NCI-H82 treated with DMSO at 0.1 percent for 48 hours (cell line): ENCODE measurements at regions not wholly inside any gene's neighbourhood (a gene's known extent, or its start where the extent isn't known, plus 50 kb on each side); places are given as distances from the start of the nearest gene placed in this dataset.

Experiments
- DNase-seq: peaks from one replicate; lab custom pipeline; 2025; ENCODE audit not compliant: unreplicated experiment; lab: John Stamatoyannopoulos, UW

DNA sequence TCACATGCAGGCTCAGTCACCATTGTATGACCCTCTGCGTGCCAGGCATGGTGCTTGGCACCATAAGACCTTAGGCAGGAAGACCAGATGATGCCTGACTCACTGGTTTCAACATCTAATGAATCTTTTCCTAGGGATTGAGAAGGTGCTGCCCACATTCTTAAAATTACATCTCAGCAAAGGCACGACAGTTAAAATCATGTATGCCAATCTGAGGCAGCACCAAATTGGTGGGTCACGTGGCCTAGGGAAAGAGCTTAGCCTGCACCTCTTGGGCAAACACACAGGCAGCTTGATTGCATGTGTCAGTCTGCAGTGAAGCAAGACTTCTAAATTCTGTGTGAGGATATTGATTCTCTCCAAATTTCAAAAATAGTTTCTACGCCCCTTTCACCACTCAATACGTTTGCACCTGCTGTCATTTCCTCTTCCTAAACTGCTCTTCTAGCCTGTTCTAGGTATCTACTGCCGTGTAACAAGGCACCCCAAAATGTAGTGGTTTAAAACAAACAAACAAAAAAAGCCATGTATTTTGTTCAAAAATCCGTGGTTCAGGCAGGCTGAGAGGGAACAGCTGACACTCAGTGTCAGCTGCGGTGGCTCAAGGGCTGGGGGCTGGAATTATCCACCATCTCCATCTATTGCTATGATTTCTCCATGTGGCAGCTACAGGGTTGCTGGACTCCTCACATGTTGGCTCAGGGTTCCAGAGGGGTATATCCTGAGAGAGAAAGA is 160.2 kb upstream of the FGGY start:
- no peak for DNase-seq

DNA sequence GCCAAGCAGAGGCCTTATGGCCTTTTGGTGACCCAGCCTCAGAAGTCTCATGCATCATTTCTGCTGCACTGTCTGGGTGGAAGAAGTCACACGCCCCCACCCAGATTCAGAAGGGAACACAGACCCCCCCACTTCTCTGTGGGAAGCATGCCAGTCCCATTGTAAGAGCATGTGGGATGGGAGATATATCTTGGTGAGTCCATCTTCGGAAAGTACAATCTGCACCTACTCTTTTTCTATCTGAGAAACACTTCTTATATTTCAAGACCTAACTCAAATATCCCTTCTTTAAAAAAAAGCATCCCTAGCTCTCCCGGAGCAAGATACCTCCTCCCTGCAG is 159.6 kb upstream of the FGGY start:
- no peak for DNase-seq

DNA sequence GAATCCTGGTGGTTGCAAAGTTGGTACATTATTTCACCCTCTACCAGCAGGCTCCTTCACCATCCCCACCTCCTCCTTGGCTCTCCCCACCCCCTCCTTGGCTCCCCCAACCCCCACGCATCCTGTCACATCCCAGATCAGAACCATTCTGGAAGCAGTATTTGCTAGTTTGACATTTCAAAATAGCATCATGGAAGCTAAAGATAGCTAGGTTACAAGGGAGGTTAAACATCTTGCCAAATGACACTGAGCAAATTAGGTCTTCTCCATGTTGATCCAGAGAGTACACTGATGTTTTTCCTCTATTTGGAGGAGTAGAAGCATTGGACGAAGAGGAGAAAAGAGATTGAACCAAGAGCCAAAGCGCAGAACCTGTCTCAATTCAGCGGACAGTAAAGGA is 158.9 kb upstream of the FGGY start:
- no peak for DNase-seq

DNA sequence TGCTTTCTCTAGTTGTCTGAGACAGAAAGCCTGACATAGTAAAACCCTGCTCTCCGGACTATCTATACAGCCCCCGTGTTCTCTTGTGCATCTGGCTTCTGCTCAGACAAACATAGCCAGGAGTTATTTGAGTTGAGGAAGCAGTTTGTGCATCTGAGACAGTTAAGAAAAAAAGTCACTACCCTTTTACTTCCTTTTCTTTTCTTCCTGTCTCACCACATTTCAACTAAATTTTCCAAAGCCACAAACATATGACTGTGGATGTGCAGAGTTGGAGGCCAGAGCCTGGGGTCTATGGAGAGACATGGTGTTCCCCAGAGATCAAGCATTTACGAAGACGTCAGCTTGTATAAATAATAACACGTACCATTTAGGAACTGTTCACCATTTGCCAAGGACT is 158.5 kb upstream of the FGGY start:
- DNase-seq: no peak

DNA sequence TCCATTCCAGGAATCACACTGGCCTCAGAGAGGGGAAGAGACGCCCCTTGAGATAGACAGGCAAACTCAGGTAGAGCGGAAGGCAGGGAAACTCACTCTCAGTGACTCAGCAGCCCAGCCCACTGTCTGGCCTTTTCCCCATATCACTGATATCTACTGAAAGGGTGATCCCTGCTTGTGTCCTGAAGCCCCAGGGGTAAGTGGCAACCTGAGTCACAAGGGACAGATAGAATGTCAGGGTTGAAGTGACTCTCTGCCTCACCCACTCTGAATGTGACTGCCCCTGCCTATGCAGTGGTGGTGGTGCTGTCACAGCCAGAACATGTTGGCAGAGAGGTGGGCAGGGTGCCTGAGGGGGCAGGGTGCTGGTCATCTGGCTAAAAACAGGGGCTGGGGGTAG is 157.5 kb upstream of the FGGY start:
- DNase-seq: no peak

DNA sequence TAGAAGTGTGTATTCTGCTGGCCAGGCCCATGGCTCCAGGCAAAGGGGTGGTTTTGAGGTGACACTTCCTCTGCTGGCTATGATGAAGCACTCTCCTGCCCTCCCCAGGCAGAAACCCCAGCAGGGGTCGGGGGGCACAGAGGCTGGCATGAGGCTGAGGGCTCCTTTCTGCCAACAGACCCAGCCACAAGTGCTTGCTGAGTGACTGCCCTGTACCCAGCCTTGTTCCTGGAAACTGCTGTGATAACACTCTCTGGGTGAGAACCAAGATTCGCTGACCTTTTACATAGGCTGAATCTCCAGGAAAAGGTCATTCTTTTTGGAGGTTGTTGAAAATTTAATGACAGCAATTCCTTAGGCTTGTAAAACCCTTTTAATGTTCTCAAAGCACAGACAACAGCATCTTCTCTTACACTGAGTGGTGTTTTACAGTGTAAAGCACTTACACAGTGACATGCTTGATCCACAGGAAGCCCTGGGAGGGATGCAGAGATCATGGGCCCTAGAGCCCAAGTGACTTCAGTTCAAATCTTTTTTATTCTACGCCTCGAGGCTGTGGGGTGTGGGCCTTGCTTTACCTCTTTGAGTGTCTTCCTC is 155.5 kb upstream of the FGGY start:
- no peak for DNase-seq

DNA sequence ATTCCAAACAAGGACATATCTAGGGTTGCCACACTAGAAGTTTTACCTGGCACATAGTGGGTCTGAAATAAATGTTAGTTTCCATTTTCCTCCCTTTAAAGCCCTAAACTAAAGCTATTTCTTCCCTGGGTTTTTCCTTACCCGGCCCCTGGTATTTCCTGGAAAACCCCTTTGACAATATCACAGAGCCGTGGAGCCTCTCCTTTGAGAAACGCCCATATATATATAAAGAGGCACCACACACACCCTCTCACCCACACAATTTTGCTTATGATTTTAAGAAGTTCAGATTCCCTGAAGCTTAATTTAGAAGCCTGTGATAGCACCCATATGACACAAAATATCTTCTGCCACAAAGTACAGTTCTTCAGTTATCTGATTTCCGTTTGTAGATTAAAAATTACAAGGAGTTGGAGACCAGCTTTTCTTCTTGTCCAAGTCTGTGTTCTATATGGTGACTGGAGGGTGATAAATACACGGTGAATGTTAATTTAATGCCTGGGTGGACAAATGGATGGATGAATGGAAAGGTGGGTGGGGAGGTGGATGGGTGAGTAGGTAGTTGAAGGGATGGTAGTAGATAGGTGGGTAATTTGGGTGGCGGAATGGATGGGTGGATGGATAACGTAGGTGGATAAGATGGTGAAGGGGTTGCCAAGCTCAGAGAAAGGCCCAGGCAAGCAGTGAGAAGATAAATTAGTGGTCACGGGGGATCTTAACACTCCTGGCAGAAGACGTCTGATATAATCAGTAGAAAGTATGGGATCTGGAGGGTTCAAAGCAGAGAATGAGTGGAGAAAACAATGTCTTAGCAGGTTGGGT is 154.4 kb upstream of the FGGY start:
- DNase-seq: no peak

DNA sequence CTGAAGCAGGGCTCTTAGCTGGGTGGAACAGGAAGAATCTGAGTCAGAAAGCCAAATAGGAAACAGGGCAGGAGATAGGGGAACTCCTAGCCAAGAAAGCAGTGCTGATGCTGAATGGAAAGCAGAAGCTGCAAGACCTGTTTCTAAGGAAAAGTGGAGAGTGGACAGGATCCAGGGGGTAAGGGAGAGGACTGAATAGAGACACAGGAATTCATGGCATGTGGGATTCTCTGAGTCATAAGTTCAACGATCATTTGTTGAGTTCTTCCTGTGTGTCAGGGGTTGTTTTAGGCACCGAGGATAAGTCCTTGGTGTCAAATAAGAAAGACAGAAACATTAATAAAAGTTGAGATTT is 153.8 kb upstream of the FGGY start:
- DNase-seq: no peak

DNA sequence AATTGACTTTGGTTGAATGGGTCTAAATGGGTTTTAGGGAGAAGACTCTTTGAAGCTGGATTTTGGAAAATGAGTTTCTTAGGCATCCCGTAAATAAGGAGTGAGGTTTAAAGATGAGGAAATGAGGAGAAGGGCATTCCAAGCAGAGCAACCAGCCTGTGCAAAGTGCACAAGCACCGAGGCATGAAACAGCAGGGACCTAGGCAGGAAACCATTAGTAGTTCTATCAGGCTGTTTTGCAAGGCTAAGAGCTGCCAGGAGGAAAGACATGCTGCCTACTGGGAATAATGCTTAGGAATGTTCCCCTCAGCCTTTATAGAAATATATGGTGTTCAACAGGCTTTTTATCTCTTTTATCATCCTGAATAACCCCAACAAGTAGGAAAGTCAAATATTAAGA is 153.1 kb upstream of the FGGY start:
- no peak for DNase-seq

DNA sequence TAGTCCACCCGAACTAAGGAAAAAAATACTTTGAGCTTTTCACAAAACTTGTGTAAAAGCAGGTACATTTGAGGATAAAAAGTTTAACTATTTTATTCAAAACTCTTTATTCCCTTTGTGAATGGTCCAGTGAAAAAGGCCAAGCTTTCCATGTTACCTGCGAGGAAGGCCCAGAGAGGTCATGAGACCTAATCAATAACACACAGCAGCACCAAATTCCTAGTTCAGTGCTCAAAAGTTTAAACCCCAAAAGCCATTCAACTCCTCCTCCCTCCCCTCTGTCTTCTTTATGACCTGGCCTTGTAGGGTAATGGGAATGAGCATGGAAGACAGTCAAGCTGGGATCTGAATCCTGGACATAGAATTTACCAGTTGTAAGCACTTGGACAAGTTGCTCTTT is 151.9 kb upstream of the FGGY start:
- DNase-seq: no peak

DNA sequence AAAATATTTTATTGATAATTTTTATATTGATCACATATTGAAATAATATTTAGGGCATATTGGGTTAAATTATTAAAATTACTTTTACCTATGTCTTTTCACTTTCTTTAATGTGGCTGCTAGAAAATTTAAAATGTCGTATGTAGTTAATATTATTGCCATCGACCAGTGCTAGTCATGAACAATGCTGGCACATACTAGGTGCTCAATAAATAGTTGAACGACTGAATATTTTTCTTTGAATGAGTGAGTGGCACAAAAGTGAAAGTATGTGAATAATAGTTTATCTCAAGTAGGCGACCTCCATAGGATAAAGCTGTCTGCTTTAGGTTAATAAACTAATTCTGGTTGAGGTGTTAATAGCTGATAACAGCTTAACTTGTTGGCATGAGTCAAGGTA is 150.8 kb upstream of the FGGY start:
- no peak for DNase-seq

DNA sequence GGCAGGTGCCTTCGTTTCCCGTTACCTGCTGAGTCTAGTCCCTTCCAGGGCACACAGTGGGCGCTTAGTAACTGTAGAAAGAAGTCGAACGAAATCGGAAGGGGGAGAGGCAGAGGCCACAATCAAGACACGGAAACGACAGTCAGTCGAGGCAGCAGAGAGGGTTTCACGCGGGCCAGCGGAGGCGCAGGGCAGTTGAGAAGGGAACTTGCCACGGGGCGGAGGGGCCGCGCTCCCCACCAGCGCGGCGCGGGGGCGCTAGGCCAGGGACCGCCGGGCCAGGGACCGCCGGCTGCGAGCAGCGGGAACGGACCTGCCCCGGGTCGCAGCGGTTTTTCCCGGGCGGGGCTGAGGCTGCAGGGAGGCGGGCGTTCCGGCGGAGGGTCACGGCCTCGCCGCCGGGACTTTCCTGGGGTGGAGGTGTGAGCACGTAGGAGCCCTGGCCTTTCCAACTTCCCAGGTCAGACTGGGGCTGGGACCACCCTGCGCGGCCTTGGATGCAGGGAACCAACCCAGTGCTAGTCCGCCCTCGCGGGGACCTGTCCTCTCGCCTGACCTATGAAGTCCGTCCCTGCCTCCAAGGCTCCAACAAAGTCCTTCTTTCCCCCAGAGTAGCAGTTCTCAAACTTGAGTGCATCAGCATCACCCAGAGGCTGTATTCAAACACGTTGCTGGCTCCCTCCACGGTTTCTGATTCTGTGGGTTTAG is 150.1 kb upstream of the FGGY start:
- no peak for DNase-seq

DNA sequence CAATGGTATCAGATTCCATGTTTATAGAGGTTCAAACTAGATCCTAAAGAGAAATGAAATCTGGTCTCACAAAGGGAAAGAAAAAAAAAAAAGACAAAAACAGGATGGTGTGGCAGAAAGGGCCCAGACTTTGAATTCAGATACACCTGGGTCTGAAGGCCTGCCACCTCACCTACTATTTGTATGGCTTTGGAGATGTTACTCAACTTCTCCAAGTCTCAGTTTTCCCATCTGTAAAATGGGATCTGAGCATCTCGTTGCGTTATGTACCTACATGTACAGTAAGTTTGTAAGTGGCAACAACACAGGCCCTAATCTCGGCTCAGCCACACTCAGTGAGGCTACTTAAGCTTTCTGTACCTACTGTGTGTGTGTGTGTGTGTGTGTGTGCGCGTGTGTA is 147.5 kb upstream of the FGGY start:
- DNase-seq: no peak

DNA sequence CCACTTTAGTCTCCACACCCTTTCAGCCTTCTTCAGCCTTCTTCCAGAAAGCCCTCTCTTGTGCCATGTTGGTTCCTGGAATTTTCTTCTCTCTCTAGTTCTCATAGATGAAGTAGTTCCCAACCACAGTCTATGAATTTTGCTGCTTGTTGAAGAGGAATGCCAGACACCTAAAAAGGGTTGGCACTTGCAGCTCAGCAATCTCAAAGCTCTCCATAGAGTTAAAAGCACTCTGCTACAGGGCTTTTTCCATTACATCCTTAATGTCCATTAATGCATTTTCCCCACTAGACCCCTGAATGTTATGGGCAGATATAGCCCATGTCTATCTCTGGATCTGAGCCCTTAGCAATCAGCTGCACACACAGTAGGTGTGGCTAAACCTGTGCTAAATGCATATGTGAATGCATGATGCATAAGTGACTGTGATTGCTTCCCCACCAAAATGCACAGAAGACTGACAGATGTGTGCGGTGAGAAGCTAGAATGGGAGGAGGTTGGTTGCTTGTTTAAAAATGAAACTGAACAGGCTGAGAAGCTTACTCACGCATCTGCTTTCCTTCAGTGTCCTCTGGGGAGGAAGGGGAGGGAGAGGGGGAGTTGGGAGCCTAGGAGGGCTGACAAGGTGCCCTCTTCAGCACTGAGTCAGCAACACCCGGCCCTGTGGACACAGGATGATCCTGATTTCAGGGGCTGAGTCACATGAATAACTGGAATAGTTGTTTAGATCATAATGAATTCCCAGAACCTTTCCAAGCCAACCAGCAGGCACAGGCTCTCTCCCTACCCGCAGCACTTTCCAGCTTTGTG is 146.1 kb upstream of the FGGY start:
- no peak for DNase-seq

DNA sequence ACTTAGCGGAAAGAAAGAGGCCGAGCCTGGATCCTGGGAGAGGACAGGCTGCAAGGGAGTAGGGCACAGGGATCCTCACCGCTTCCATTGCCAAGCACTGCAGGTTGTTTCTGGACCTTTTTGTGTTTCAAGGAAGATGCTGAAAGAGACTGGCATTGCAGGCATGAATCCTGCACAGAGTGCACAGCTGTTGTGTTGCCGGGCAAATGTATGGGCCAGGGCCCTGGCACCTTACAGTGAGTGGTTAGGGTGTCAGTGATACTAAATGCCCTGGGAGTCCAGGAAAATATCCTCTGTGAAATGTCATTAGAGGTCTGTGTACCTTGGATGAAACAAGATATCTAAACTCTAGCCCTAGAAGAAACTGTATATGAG is 145.5 kb upstream of the FGGY start:
- no peak for DNase-seq

DNA sequence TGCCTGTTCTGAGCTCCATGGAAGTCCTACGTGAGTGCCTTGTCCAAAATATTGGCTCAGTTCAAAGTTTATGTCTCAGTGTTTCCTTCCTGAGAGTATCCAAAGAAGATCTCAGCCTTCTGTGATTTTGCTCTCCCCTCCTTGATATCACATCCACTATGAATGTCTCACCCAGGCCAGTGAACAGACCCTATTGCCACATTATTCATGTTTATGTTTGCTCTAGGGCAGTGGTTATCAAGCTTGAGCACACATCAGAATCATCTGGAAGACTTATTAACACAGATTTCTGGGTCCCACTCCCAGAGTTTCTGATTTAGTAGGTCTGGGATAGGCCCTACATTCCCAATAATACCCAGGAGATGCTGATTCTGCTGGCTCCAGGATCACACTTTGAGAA is 145.0 kb upstream of the FGGY start:
- DNase-seq: no peak

DNA sequence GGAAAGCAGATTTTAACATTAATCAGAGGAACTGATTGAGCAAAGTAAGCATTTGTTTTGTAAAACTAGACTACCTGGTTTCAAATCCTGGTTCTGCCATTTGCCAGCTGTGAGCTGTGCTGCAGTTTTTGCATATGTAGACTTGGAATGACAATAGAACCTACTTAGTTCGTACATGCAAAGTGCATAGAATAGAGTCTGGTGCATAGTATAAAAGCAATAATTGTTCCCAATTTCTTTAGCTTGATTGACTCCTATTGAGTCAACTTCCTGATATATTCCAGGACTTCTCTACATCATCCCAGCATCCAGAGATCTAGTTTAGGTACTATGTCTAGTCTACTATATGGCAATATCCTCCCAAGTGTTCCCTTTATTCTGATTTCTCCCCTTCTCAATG is 144.4 kb upstream of the FGGY start:
- DNase-seq: no peak

DNA sequence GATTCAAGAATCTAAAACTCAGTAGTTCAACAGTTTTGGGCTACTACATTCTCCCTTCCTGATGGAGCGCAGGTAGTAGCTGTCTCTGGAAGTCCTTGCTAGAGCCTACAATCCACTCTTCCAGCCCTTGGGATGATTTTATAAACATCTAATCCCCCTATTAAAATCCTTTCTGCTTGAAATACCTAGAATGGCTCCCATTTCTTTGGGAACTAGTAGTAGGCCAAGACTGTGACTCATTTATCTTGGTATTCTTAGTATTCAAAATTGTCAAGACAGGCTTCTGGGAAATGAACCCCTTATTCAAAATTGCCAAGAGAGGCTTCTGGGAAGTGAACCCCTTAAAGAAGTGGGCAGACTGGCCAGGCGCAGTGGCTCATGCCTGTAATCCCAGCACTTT is 142.5 kb upstream of the FGGY start:
- no peak for DNase-seq

DNA sequence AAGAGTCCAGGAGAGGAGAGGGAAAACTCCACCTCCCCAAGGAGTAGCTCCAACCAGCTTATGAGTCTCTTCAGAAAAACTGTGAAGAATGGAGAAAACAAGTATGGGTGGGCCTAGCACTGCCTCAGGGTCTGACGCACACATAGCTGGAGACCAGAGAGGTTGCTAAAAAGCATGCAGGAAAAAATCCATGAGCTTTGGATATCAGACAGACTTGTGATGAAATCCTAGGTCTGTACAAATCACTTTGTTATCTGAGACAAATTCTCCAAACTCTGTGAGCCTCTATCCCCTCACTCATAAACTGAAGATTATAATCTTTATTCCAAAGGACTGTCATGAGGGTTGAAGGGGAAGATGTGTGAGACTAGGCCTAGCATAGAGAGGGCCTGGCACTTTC is 141.5 kb upstream of the FGGY start:
- no peak for DNase-seq

DNA sequence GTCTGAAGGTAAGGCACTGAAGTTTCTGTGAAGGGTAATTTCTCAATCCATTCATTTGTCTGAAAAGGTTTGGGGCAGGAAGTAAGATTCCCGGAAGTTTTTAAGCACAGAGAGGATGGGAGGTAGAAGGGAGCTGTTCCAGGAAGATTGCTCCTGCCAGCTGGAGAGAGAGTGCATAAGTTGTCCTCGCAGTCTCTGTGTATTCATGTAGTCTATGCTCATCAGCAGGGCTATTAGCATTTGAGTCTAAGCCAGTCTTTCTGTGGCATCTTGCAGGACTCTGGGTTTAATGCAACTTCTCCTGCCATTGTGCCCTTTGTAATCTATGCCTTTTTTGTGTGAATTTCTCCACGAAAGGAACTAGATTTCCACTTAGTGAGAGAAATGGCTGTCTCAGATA is 140.8 kb upstream of the FGGY start:
- DNase-seq: no peak

DNA sequence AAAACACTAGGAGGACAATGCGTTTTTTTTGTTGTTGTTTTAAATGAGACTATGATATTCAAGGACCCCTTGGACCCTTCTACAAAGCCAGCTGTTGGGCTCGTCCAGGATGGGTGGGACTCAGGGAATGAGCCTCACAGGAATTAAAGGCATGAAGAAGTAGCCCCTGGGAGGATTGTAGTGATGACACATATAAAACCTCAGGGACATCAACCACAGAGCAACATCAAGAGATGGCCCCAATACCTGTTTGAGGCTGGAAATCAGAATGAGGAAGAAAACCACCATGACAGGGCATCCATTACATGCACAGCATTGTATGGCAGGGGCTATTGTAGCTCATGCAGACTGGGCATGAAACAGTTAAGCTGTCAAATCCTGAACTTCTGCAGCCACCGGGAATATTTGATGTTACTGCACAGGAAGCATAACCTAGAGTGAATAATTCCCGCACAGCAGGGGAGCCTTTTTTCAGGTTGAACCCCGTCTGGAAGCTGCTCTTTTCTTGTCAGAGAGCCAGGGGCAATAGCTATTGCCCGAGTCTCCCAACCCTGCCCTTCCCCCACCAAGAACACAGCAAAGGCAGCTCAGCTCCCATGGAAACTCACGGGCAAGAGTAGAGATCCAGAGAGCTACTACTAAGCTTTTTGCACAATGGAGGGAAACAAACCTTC is 140.2 kb upstream of the FGGY start:
- DNase-seq: no peak
